IPS-NIHi7 (cell line): ENCODE measurements at regions not wholly inside any gene's neighbourhood (a gene's known extent, or its start where the extent isn't known, plus 50 kb on each side); places are given as distances from the start of the nearest gene placed in this dataset.

Experiments used
- DNase-seq: peaks from one replicate; pipeline ENCODE4 v3.0.0; 2012; ENCODE audit warnings: mixed read lengths; ENCODE audit errors: extremely low spot score

GRCh38 chr11:126129727-126130671 lies 67.3 kb upstream of the CDON start:
- no peak for DNase-seq

- no peak for DNase-seq
Measured at GRCh38 chr11:126127898-126128297, 65.2 kb upstream of the CDON start.

DNA sequence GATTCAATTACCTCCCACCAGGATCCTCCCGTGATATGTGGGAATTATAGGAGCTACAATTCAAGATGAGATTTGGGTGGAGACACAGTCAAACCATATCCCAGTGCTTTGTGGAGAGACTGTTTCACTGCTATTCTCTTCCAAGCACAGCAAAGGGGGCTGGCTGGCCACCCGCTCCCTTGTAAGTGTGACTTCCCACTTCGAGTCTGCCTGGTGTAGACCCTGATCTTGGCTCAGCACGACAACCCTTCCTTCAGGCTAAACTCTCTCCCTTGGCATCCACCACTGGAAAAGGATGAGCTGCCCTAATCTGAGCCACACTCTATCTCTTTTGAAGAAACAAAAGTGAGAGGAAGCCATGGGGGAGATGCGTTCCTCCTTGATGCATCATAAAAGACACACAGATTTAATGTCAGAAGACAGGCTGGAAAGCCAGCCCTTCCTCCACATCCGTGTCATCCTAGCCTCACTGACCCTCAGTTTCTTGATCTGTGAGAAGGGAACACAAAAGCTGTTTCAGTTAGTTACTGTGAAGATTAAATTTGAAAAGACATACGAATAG lies 64.7 kb upstream of the CDON start:
- DNase-seq, result no peak

GRCh38 chr11:126124231-126124661 lies 61.6 kb upstream of the CDON start:
- DNase-seq, result no peak

- DNase-seq, result no peak
Measured at GRCh38 chr11:126123686-126124085, 61.0 kb upstream of the CDON start.

GRCh38 chr11:126122863-126123262 lies 60.2 kb upstream of the CDON start:
- DNase-seq, result no peak

DNA sequence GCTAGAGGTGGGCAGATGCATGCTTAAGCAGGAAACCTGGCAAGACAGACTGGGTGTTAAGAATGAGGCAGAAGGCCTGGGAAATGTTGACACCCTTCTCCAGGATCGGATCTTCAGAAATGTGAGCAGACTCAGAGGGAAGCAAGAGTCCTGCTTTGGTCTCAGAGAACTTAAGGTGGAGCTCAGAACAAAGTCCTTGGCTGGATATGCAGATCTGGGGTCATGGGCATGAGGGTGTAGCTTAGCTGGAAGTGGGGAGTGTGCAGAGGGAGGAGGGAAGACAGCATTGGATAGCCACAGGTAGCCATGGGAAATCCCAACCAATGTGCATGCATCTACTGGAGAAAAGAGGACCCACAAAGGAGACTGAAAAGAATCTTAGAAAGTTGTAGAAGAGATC lies 58.6 kb upstream of the CDON start:
- DNase-seq, result no peak

- DNase-seq, result no peak
Measured at GRCh38 chr11:126118806-126119205, 56.1 kb upstream of the CDON start.

DNA sequence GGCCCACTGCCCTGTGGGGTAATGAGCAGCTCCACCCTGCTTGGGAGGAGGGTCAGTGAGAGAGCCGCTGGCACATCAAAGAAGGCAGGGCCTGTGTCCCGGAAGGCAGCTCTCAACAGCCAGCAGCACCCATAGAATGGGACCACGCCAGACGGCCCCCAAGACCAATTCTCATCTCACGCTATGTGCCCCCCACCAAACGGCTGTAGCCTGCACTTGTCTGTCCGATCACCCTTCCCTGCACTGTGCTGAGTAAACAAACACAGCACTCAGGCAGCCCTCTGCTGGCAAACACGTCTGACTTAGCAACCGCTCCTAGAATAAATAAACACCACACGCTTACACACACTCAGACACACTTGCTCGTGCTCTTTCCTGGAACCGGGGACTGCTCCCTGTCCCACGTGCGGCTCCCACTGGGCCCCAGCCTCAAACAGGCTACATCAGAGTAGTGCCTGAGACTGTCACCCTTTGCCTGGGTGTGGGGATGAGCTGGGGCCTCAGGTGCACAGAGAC lies 53.2 kb upstream of the CDON start:
- DNase-seq, result peak; percentile 51

GRCh38 chr11:126115127-126115495 lies 52.4 kb upstream of the CDON start:
- DNase-seq, result no peak

DNA sequence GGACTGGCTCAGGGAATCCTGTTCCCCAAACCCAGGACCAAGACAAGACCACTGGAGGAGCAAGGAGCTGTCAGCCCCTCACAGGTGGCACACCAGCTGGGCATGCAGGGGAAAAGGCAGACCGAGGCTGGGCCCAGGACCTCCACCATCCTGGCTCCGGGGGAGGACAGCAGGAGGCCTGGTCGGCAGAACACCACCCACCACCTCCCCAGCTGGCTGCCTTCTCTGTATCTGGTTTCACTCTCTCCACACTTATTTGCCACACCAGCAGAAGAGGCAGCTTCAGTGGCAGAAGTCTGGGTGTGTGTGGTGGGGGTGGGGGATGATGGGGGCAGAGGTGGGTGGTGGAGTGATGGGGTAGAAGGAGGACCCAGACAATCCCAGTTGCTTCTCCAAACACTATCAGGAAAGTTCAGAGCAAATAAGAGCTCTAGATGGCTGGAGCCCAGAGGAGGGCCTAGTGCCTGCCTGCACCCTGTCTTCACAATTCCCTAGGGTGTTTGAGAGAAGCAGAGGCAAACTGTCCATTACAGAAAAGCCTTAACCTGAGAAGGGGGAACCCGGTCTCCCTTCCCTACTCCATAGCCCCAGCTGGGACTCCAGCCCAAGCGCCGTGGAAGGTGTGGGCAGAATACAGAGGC lies 51.9 kb upstream of the CDON start:
- no peak for DNase-seq

DNA sequence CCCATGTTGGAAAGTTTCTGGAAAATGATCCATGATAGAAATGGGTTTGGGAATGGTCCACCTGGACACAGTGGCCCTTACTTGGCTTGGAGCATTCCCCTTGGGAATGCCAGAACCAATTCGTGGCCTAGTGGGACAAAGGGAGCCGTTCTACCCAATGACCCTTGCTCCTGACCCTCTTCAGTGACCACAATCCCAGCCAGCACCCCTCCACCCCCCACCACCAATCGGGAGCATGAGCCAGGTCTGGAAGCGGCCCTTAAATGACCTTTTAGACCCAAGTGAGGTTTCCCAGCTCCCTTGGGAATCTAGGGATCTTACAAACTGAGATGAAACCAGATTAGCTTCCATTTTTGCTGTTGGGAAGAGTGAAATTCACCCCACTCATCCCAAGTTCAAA lies 51.3 kb upstream of the CDON start:
- no peak for DNase-seq

DNA sequence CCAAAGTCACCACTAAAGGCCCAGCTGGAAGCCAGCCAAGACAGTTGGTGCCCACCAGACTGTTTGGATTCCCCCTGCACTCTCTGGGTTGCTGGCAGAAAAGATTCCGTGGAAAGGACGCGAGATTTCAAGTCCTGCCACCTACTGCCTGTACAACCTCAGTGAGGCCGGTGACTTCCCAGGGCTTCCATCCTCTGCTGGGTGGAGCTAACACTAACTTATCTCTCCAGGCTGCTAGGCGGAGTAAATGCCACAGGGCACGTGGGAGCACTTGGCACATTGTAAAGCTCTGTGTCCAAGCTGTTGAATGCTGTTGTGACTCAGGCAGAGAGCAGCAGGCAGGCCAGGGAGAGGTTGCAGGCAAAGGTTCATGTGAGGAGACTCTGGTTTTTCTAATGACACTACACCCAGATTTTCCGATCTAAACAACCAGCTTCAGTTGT lies 50.9 kb upstream of the CDON start:
- peak; percentile 40 for DNase-seq

- no peak for DNase-seq
Measured at GRCh38 chr11:126113012-126113411, 50.3 kb upstream of the CDON start.

- DNase-seq, result no peak
Measured at GRCh38 chr11:126112547-126112946, 49.9 kb upstream of the CDON start.
